Activated T-cell treated with anti-CD3 and anti-CD28 coated beads for 1 hour (primary cell): ENCODE measurements at regions not wholly inside any gene's neighbourhood (a gene's known extent, or its start where the extent isn't known, plus 50 kb on each side); places are given as distances from the start of the nearest gene placed in this dataset.
"Not testable (repeated sequence)": the region's sequence is repeated elsewhere in the genome, so short reads cannot be mapped to it uniquely, and the experiment has no call there.

Experiments
- DNase-seq: peaks from one replicate; pipeline ENCODE4 v3.0.0-alpha.2; 2020; ENCODE audit warnings: low read depth

DNA sequence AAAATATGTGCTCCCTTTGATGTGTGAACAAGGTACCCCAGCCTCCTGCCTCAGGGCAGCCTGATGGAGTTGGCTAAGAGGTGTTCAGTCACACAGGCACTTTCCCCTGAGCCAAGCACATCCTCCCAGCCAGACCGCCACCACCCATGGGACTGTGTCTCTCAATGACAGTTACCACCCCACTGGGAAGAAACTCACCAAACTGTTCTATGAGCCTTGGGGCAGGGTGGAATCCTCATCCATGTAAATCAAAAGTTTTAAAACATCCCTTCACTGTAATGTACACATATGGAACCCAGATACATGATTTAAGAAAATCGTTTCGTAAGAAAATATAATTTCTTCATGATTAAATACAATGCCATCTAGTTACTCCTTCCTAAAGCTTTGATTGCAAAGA lies 138.4 kb upstream of the LSM14A start:
- no peak for DNase-seq

- DNase-seq, result no peak
Observed at GRCh38 chr19:34034318-34034846, 137.9 kb upstream of the LSM14A start.

DNA sequence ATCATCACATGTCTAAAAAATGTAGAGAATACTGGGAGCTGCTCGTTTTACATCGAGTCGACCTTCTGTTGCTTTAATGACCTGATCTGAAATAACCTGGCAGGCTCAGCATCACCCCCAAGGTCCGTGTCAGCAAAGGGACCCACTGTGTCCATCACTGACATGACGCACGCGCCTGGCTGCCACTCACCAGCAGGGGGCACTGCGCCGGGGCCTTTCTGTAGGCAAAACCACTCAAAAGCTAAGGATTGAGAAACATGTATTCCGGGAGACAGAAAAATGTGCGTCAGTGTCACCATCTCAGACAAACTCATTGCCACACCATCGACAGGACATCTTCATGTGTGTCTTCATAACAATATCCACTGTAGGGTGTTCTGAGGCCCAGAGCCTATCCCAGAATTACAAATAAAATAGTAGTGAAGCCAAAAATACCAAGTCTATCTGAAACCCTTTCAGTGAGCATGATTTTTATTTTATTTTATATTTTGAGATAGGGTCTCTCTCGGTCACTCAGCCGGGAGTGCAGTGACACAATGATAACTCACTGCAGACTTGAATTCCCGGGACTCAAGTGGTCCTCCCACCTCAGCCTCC lies 130.3 kb upstream of the LSM14A start:
- DNase-seq, result peak; percentile 72

DNA sequence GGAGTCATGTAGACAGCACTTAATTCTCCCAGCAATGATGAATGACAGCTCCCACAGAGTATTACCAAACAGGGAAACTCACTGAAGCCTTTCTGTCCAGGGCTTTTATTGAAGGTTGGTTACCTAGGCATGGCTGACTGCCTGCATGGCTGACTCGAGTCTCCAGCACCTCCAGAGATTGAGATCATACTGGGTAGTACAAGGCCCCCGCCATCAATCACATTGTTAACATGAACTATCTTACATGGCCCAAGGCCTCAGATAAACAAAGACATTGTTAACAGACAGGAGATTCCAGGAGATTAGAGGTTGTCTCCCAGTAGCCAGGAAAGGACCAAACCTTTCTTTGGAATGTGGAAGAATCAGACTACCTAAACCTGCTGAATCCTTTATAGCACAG lies 128.3 kb upstream of the LSM14A start:
- no peak for DNase-seq

DNA sequence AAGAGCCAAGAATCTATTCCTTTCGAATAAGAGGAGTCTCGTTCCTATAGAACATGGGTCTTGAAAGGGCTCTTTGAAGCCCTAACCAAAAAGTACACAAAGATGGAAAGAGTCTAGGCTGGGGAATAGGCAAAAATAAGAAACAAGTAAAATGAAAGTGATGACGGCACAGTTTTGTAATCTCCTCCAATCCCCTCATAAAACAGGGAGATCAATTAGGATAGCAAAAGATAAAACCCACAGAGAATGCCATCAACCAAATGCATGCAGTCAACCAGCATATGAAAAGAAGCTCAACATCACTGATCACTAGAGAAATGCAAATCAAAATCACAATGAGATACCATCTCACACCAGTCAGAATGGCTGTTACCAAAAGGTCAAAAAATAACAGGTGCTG lies 122.4 kb upstream of the LSM14A start:
- no peak for DNase-seq

- DNase-seq, result not testable (repeated sequence)
Observed at GRCh38 chr19:34050430-34050829, 121.9 kb upstream of the LSM14A start.

GRCh38 chr19:34051255-34051654 lies 121.0 kb upstream of the LSM14A start:
- no peak for DNase-seq

GRCh38 chr19:34057155-34057554 lies 115.1 kb upstream of the LSM14A start:
- no peak for DNase-seq

GRCh38 chr19:34066007-34066643 lies 106.2 kb upstream of the LSM14A start:
- no peak for DNase-seq

GRCh38 chr19:34067861-34068271 lies 104.4 kb upstream of the LSM14A start:
- no peak for DNase-seq

DNA sequence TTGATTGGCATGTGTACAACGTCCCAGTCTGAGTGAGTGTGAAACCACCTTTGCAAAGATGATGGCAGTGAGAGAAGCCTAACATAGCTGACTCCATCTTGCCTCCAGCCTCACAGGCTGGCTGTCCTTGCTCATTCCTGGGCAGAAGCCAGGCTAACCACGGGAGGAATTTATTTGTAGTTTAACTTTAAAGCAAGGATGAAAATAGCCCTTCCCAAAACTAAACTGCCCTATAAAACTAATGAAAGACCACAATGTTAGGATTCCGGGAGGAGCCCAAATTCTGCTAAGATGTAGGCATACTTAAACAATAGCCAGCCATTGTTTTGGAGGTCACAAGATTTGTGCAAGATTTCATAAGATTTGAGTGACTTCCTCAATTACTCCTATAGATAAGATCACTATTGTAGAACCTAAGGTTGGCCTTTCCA lies 96.6 kb upstream of the LSM14A start:
- no peak for DNase-seq

GRCh38 chr19:34082289-34083077 lies 89.8 kb upstream of the LSM14A start:
- DNase-seq, result no peak

DNA sequence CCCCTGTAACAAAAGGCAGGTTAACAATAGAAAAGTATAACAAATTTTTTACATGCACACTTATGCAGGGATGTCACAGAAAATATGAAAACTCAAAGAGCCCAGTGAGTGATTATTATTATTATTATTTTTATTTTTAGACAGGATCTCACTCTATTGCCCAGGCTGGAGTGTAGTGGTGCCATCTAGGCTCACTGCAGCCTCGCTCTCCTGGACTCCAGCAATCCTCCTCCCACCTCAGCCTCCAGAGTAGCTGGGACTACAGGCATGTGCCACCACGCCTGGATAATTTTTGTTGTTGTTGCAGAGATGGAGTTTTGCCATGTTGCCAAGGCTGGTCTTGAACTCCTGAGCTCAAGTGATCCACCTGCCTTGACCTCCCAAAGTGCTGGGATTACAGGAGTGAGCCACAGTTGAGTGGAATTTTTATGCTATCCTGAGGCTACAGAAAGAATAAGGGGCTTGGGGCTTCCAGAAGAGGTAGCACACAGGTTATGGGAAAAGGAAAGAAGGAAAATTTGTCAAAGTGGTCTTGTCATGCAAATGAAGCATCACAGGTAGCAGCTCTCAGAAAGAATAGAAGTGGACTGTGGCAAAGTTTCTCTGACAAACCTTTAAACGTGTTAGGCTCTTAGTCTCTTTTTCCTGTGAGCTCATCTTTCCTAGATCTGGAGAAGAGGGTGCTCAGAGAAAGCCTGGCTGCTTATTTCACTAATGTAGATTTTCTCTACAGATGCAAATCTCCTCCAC lies 87.7 kb upstream of the LSM14A start:
- no peak for DNase-seq

- no peak for DNase-seq
Observed at GRCh38 chr19:34085336-34085735, 87.0 kb upstream of the LSM14A start.

DNA sequence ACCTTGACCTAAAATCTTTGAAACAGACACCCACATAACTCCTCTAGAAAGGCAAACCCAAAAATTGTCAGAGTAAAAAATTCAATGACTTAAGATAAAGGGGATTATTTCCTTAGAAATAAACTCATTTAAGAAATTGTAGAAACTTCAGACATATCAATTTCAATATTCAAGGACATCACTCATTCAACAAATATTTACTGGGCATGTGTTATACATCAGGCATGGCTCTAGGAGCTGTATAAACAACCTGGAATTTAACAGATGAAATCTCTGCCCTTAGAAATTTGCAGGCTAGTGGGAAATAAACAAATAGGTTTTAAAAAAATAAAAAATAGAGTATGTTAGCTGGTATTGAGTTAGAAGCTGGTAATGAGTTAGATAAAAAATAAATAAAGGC lies 84.0 kb upstream of the LSM14A start:
- no peak for DNase-seq

GRCh38 chr19:34089566-34089965 lies 82.7 kb upstream of the LSM14A start:
- no peak for DNase-seq

- no peak for DNase-seq
Observed at GRCh38 chr19:34094960-34095359, 77.3 kb upstream of the LSM14A start.

DNA sequence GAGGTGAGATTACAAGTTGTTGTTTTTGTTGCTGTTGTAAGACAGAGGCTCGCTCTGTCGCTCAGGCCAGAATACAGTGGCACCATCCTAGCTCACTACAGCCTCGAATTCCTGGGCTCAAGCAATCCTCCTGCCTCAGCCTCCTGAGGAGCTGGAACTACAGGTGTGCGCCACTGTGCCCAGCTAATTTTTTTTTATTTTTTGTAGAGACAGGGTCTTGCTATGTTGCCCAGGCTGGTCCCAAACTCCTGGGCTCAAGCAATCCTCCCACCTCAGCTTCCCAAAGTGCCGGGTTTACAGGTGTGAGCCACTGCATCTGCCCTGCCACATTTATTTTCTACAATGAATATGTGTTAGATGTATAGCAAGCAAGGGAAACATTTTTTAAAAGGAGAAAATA lies 76.9 kb upstream of the LSM14A start:
- DNase-seq, result not testable (repeated sequence)

DNA sequence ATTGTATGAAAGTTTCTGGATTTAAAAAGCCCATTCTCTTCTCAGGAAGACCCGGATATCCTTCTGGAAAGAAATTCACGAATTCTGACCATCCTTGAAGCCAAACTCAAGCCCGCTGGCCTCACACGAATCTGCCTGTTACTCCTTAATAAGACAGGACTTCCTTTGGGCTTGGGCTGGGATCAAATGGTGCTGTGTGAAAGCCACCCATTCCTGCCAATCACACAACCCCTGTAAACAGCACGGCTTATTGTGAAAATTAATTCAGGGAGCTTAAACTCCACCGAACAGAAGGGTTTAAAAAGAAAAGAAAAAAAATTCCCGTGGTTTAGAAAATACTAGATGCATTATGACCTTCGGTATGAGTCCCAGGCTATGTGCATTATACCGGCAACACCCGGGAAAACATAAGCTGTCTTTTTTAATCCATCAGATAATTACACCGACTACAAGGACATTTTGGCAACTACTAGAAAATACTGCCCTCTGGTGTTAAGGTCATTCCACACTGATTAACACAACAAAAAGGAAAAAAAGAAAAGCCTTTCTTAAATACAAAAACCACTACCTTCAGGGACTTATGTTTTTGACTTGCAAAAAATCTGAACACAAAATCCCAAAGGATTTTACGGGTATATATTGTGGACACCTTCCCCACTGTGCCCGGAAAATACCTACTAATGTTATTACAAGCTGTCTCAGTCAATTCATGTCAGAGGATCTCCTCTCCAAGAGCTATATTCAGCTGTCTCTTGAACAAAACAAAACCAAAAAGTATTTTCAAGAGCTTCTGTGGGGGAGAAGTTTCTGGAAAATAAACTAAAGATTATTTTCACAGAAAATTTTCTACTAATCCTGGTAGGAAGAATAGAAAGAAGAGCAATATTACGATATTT lies 76.0 kb upstream of the LSM14A start:
- DNase-seq, result no peak

DNA sequence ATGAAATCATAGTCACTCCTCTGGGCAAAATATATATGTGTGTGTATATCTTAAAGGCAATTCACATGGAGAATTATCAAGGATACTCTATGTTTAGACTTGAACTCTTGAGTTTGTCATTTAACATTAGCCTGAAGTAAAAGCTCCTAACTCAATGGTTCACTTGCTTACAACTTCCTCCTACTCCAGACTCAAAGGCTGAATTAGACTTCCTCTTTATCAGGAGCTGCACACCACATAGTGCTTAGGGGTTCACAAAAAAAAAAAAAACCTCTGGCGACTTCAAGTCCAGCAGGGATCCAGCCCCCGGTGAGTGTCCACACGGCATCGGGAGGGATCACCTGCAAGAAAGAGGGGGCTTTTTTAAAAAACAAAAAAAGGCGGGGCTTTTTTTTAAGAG lies 68.2 kb upstream of the LSM14A start:
- no peak for DNase-seq

- DNase-seq, result no peak
Observed at GRCh38 chr19:34104557-34104956, 67.7 kb upstream of the LSM14A start.
